Neural cell (in vitro differentiated cells): ENCODE measurements at regions not wholly inside any gene's neighbourhood (a gene's known extent, or its start where the extent isn't known, plus 50 kb on each side); places are given as distances from the start of the nearest gene placed in this dataset.

ENCODE experiments used
- H2AFZ ChIP-seq: fragments of 200-600, 300-800 bp; sonication (generic), shearing (Covaris generic); 2 replicates; pipeline ENCODE4 v1.6.0; 2014; ENCODE audit warnings: low read depth, mild to moderate bottlenecking, antibody characterized with exemption, low read length, moderate library complexity
- H3F3A ChIP-seq: fragments of 200-600 bp; shearing (Covaris generic); 2 replicates; pipeline ENCODE4 v1.6.1; 2016; ENCODE audit warnings: mild to moderate bottlenecking, moderate library complexity, mixed read lengths, antibody characterized with exemption, low read length; ENCODE audit not compliant: insufficient read depth, poor library complexity, severe bottlenecking
- H3K27ac ChIP-seq: fragments of 200-600, 300-800 bp; sonication (generic), shearing (Covaris generic); 2 replicates; pipeline ENCODE4 v1.5.1; 2014; ENCODE audit warnings: mild to moderate bottlenecking, low read length, moderate library complexity
- H3K27me3 ChIP-seq: fragments of 300-800, 200-600 bp; sonication (generic), shearing (Covaris generic); 2 replicates; pipeline ENCODE4 v1.6.0; 2014; ENCODE audit warnings: mild to moderate bottlenecking, low read depth, low read length, moderate library complexity; ENCODE audit not compliant: insufficient read depth
- H3K36me3 ChIP-seq: fragments of 300-800, 200-600 bp; sonication (generic), shearing (Covaris generic); 2 replicates; pipeline ENCODE4 v1.5.1; 2014; ENCODE audit warnings: mild to moderate bottlenecking, antibody characterized with exemption, low read length, moderate library complexity; ENCODE audit not compliant: insufficient read depth
- H3K4me2 ChIP-seq: fragments of 300-800, 200-600 bp; sonication (generic), shearing (Covaris generic); 2 replicates; pipeline ENCODE4 v1.6.0; 2014; ENCODE audit warnings: mild to moderate bottlenecking, low read length
- H3K4me3 ChIP-seq: fragments of 300-800, 200-600 bp; sonication (generic), shearing (Covaris generic); 2 replicates; pipeline ENCODE4 v1.5.1; 2014; ENCODE audit warnings: mild to moderate bottlenecking, low read length, moderate library complexity
- H3K79me2 ChIP-seq: fragments of 200-600 bp; shearing (Covaris generic); replicated peaks from 2 replicates; pipeline ENCODE4 v1.6.0; 2014; ENCODE audit warnings: mild to moderate bottlenecking, low read length, moderate library complexity; ENCODE audit not compliant: insufficient read depth
- H3K9ac ChIP-seq: fragments of 300-800, 200-600 bp; sonication (generic), shearing (Covaris generic); 2 replicates; pipeline ENCODE4 v1.6.1; 2016; ENCODE audit warnings: mild to moderate bottlenecking, low read length, mixed read lengths
- H3K9me2 ChIP-seq: fragments of 200-600 bp; shearing (Covaris generic); 2 replicates; pipeline ENCODE4 v1.6.1; 2016; ENCODE audit warnings: mild to moderate bottlenecking, low read length, mixed read lengths; ENCODE audit not compliant: insufficient read depth
- H3K9me3 ChIP-seq: fragments of 200-600, 300-800 bp; sonication (generic), shearing (Covaris generic); 2 replicates; pipeline ENCODE4 v1.6.1; 2016; ENCODE audit warnings: mild to moderate bottlenecking, mixed run types, low read length, moderate library complexity, mixed read lengths
- H4K20me1 ChIP-seq: fragments of 200-600 bp; shearing (Covaris generic); 2 replicates; pipeline ENCODE4 v1.6.1; 2016; ENCODE audit warnings: mild to moderate bottlenecking, mixed run types; ENCODE audit not compliant: insufficient read depth
- CTCF ChIP-seq: fragments of 450-650 bp; IDR thresholded peaks from 2 replicates; pipeline ENCODE4 v1.5.1; 2014; ENCODE audit warnings: antibody characterized with exemption, mild to moderate bottlenecking, moderate library complexity; ENCODE audit not compliant: poor library complexity, severe bottlenecking
- EP300 ChIP-seq: fragments of 450-650 bp; conservative IDR thresholded peaks from 2 replicates; pipeline ENCODE4 v1.6.1; 2014; ENCODE audit warnings: antibody characterized with exemption, mild to moderate bottlenecking, moderate library complexity; ENCODE audit not compliant: poor library complexity, severe bottlenecking
- EZH2 ChIP-seq: fragments of 200-600, 300-800 bp; shearing (Covaris generic), sonication (generic); IDR thresholded peaks from 2 replicates; pipeline ENCODE4 v1.6.1; 2014; ENCODE audit warnings: antibody characterized with exemption, low read length, borderline replicate concordance, mild to moderate bottlenecking; ENCODE audit not compliant: insufficient read depth, poor library complexity, severe bottlenecking
- MXI1 ChIP-seq: fragments of 450-650 bp; conservative IDR thresholded peaks from 2 replicates; pipeline ENCODE4 v1.6.1; 2014; ENCODE audit warnings: antibody characterized with exemption, mild to moderate bottlenecking; ENCODE audit not compliant: poor library complexity, severe bottlenecking
- POLR2AphosphoS5 ChIP-seq: IDR thresholded peaks from 2 replicates; pipeline ENCODE4 v1.6.1; 2012
- RAD21 ChIP-seq: fragments of 450-650 bp; conservative IDR thresholded peaks from 2 replicates; pipeline ENCODE4 v1.6.1; 2014; ENCODE audit warnings: antibody characterized with exemption, mild to moderate bottlenecking, moderate library complexity
- REST ChIP-seq: IDR thresholded peaks from 2 replicates; pipeline ENCODE4 v1.6.1; 2012; ENCODE audit warnings: borderline replicate concordance
- SMC3 ChIP-seq: fragments of 450-650 bp; conservative IDR thresholded peaks from 2 replicates; pipeline ENCODE4 v1.6.1; 2014; ENCODE audit warnings: antibody characterized with exemption, mild to moderate bottlenecking, moderate library complexity; ENCODE audit not compliant: poor library complexity
- TAF1 ChIP-seq: IDR thresholded peaks from 2 replicates; pipeline ENCODE4 v1.6.1; 2012; ENCODE audit warnings: low read depth

- Histone ChIP-seq H2AFZ (no peak overlapping the region), H3K4me2 (no peak overlapping the region)
These were observed 582.1 kb upstream of the TENM3 start for GRCh38 chr4:181661090-181661489.

GRCh38 chr4:181661923-181662322 lies 581.3 kb upstream of the TENM3 start:
- Histone ChIP-seq H3K4me2 (no peak overlapping the region), H3K27me3 (no peaks in the 10 kb centered on the region), H3K27ac (no peak overlapping the region), H3K9me2 (no peaks in the 10 kb centered on the region), H3F3A (no peaks in the 10 kb centered on the region), H3K9ac (no peak overlapping the region), H4K20me1 (no peaks in the 10 kb centered on the region), H3K79me2 (no peaks in the 10 kb centered on the region), H3K4me3 (no peak overlapping the region), H3K36me3 (no peaks in the 10 kb centered on the region), H3K9me3 (no peaks in the 10 kb centered on the region), H2AFZ (no peak overlapping the region)
- no peak for TF ChIP-seq RAD21
- no peak for TF ChIP-seq MXI1
- no peak for TF ChIP-seq REST
- TF ChIP-seq POLR2AphosphoS5, result no peak
- TF ChIP-seq EP300, result no peak
- no peak for TF ChIP-seq CTCF

More at GRCh38 chr4:181661090-181661489, 582.1 kb upstream of the TENM3 start:
- Histone ChIP-seq H4K20me1 (no peaks in the 10 kb centered on the region), H3K79me2 (no peaks in the 10 kb centered on the region), H3K9me3 (no peaks in the 10 kb centered on the region), H3K9me2 (no peaks in the 10 kb centered on the region), H3K4me3 (no peak overlapping the region), H3K9ac (no peak overlapping the region), H3K27me3 (no peaks in the 10 kb centered on the region), H3F3A (no peaks in the 10 kb centered on the region), H3K27ac (no peak overlapping the region), H3K36me3 (no peaks in the 10 kb centered on the region)
- no peak for TF ChIP-seq REST
- TF ChIP-seq TAF1, result no peak
- TF ChIP-seq POLR2AphosphoS5, result no peak
- no peak for TF ChIP-seq MXI1
- no peak for TF ChIP-seq CTCF
- no peak for TF ChIP-seq SMC3
- no peak for TF ChIP-seq RAD21
- TF ChIP-seq EP300, result no peak
- no peak for TF ChIP-seq EZH2
